Lung (tissue), 11 donors: ENCODE measurements at regions not wholly inside any gene's neighbourhood (a gene's known extent, or its start where the extent isn't known, plus 50 kb on each side); places are given as distances from the start of the nearest gene placed in this dataset.

Experiments
- ATAC-seq: fragments of 200-7000 bp; cut with Tn5 transposase; one replicate; pipeline ENCODE4 v1.9.1; 2020; ENCODE audit warnings: moderate number of reproducible peaks; ENCODE audit not compliant: insufficient read depth, low FRiP score
- DNase-seq, 3 donors: peaks; one replicate each; pipeline ENCODE4 v3.0.0-alpha.2; 2013 to 2017
- H3K27ac ChIP-seq, 2 donors: one replicate each; pipeline ENCODE4 v1.5.1; 2013; ENCODE audit warnings: mild to moderate bottlenecking in 2 of 2, moderate library complexity in 2 of 2, control low read depth in 1 of 2, inconsistent platforms in 1 of 2, low read depth in 1 of 2, low read length in 1 of 2
- H3K27me3 ChIP-seq, 3 donors: one replicate each; pipeline ENCODE4 v1.5.1; 2013; ENCODE audit warnings: low read length in 2 of 3; ENCODE audit not compliant: control insufficient read depth in 3 of 3, insufficient read depth in 3 of 3
- H3K36me3 ChIP-seq, 4 donors: one replicate each; pipeline ENCODE4 v1.5.1; 2013; ENCODE audit warnings: low read length in 4 of 4, mild to moderate bottlenecking in 1 of 4, moderate library complexity in 1 of 4; ENCODE audit not compliant: control insufficient read depth in 4 of 4, insufficient read depth in 4 of 4
- H3K4me1 ChIP-seq, 5 donors: one replicate each; pipeline ENCODE4 v1.5.1; 2013; ENCODE audit warnings: low read length in 5 of 5, mild to moderate bottlenecking in 2 of 5, moderate library complexity in 1 of 5; ENCODE audit not compliant: control insufficient read depth in 5 of 5, insufficient read depth in 5 of 5
- H3K4me3 ChIP-seq: one replicate; pipeline ENCODE4 v1.5.1; 2013; ENCODE audit warnings: mild to moderate bottlenecking, control low read depth, moderate library complexity
- H3K9ac ChIP-seq, 2 donors: one replicate each; pipeline ENCODE4 v1.5.1; 2013; ENCODE audit warnings: low read length in 2 of 2, control low read depth in 1 of 2; ENCODE audit not compliant: insufficient read depth in 1 of 2
- H3K9me3 ChIP-seq, 4 donors: one replicate each; pipeline ENCODE4 v1.5.1; 2013; ENCODE audit warnings: low read length in 3 of 4, mild to moderate bottlenecking in 1 of 4, moderate library complexity in 1 of 4; ENCODE audit not compliant: control insufficient read depth in 4 of 4, insufficient read depth in 3 of 4
- CTCF ChIP-seq: IDR thresholded peaks from 2 replicates; pipeline ENCODE4 v1.5.1; 2012; ENCODE audit warnings: mild to moderate bottlenecking; ENCODE audit errors: control extremely low read depth, extremely low read depth
- WGBS, 2 donors: extraction: QIAGEN DNeasy Blood & Tissue Kit; methylation state at CpG; one replicate each; pipeline ENCODE4 v1.1.7; 2013; 5-methylcytosine and 5-hydroxymethylcytosine counted together
- donor health status: control.
- donor health status: control.
- donor health status: Bipolar disorder and iron deficiency.
- donor health status: healthy.
- donor health status: DM: yes; HTN: yes; CAD: no.

- no peak overlapping the region for H3K9ac ChIP-seq
- H3K4me3 ChIP-seq, result no peak overlapping the region
- no peak overlapping the region for H3K27ac ChIP-seq
- peaks cover 0 to 3% (median 0%) of the 10 kb centered on the region in 5 donors for H3K4me1 ChIP-seq
- H3K27me3 ChIP-seq, result no peaks in the 10 kb centered on the region
- DNase-seq (no peak), ATAC-seq (no peak)
- H3K36me3 ChIP-seq, result no peaks in the 10 kb centered on the region
- WGBS, 2 donors, result 86 to 88% methylated on average over 11 of the region's 11 CpGs
- H3K9me3 ChIP-seq, result no peaks in the 10 kb centered on the region
- no peak for TF ChIP-seq CTCF
Measured at GRCh38 chr10:4678951-4679671, 146.9 kb upstream of the AKR1E2 start.

GRCh38 chr10:4678023-4678950 lies 147.7 kb upstream of the AKR1E2 start:
- no peak for DNase-seq
- H3K27ac ChIP-seq, result peak overlapping the region; percentile 9 to 75
- no peak overlapping the region for H3K9ac ChIP-seq
- no peaks in the 10 kb centered on the region for H3K27me3 ChIP-seq
- peak; percentile 66 for ATAC-seq
- WGBS, 2 donors, result 71 to 79% methylated on average over 11 of the region's 11 CpGs
- H3K36me3 ChIP-seq, result no peaks in the 10 kb centered on the region
- H3K4me1 ChIP-seq, result peaks cover 0 to 3% (median 0%) of the 10 kb centered on the region in 5 donors
- H3K9me3 ChIP-seq, result no peaks in the 10 kb centered on the region
- H3K4me3 ChIP-seq, result no peak overlapping the region
- no peak for TF ChIP-seq CTCF

GRCh38 chr10:4677296-4678021 lies 148.5 kb upstream of the AKR1E2 start:
- Histone ChIP-seq H3K4me1 (peaks cover 0 to 3% (median 0%) of the 10 kb centered on the region in 5 donors), H3K27me3 (no peaks in the 10 kb centered on the region), H3K4me3 (no peak overlapping the region), H3K36me3 (no peaks in the 10 kb centered on the region), H3K9me3 (no peaks in the 10 kb centered on the region), H3K9ac (no peak overlapping the region), H3K27ac (peak overlapping the region in 1 of 2 donors; percentile 9)
- no peak for TF ChIP-seq CTCF
- WGBS, 2 donors, result 59 to 77% methylated on average over 5 of the region's 5 CpGs
- DNase-seq (no peak), ATAC-seq (peak; percentile 62)
